A549 (cell line): ENCODE measurements at regions not wholly inside any gene's neighbourhood (a gene's known extent, or its start where the extent isn't known, plus 50 kb on each side); places are given as distances from the start of the nearest gene placed in this dataset.

ENCODE experiments used
- ATAC-seq, 2 experiments: fragments of 200-7000 bp in 1 of 2; fragments of >200 bp in 1 of 2; cut with Nextera tagmentation in 1 of 2; cut with Tn5 transposase in 1 of 2; 3 replicates each; pipeline versions ENCODE4 v1.8.0 to v1.9.1; 2018 to 2020; ENCODE audit warnings: mild to moderate bottlenecking in 1 of 2, moderate library complexity in 1 of 2
- CTCF ChIA-PET: fragments of 300-600 bp; sonication (Branson Sonifier 250); formaldehyde crosslinking; extraction: SDS; loops from one replicate; lab custom pipeline; 2021; ENCODE audit warnings: antibody characterized with exemption, inconsistent platforms; lab: Yijun Ruan, JAX
- POLR2A ChIA-PET: fragments of 350-600 bp; formaldehyde crosslinking; extraction: SDS; loops from one replicate; lab custom pipeline; 2021; ENCODE audit warnings: antibody characterized with exemption, inconsistent platforms; lab: Yijun Ruan, JAX
- DNase-seq, 2 experiments: peaks; one replicate each; pipeline versions ENCODE4 v3.0.0 to v3.0.0-alpha.2; 2011 to 2016; ENCODE audit warnings: low read depth in 1 of 2, low spot score in 1 of 2
- FAIRE-seq: peaks from 2 replicates; lab custom pipeline; 2011; peaks lifted over from hg19 to GRCh38; lab: Jason Lieb, UNC
- H3K27ac ChIP-seq, 2 experiments: fragments of >200 bp; sonication (Bioruptor Twin); formaldehyde crosslinking; 3 replicates each; pipeline ENCODE4 v1.5.1; 2016 to 2017
- H3K4me1 ChIP-seq: fragments of >200 bp; sonication (Bioruptor Twin); formaldehyde crosslinking; 3 replicates; pipeline ENCODE4 v1.6.1; 2016
- H3K4me2 ChIP-seq: fragments of >200 bp; sonication (Bioruptor Twin); formaldehyde crosslinking; 3 replicates; pipeline ENCODE4 v1.6.1; 2016
- H3K4me3 ChIP-seq: fragments of >200 bp; sonication (Bioruptor Twin); formaldehyde crosslinking; 3 replicates; pipeline ENCODE4 v1.5.1; 2016
- H3K9me3 ChIP-seq: fragments of >200 bp; sonication (Bioruptor Twin); formaldehyde crosslinking; 3 replicates; pipeline ENCODE4 v1.6.1; 2016
- BCL3 ChIP-seq: fragments of >200 bp; sonication (Bioruptor Twin); formaldehyde crosslinking; IDR thresholded peaks from 3 replicates; pipeline ENCODE4 v1.6.1; 2016
- CBX2 ChIP-seq: fragments of 200-600 bp; sonication (generic); IDR thresholded peaks from 2 replicates; pipeline ENCODE4 v1.6.1; 2016; ENCODE audit warnings: low read depth, mild to moderate bottlenecking, borderline replicate concordance
- CHD2 ChIP-seq: fragments of 150-350 bp; IDR thresholded peaks from 2 replicates; pipeline ENCODE4 v1.6.1; 2014; ENCODE audit warnings: low read length; ENCODE audit not compliant: partially characterized antibody
- CTCF ChIP-seq: fragments of >200 bp; sonication (Bioruptor Twin); formaldehyde crosslinking; IDR thresholded peaks from 3 replicates; pipeline ENCODE4 v1.5.1; 2016
- GATA3 ChIP-seq: IDR thresholded peaks from 2 replicates; pipeline ENCODE4 v1.6.1; 2012; ENCODE audit warnings: borderline replicate concordance
- HDAC2 ChIP-seq: fragments of 200-600 bp; sonication (generic); IDR thresholded peaks from 2 replicates; pipeline ENCODE4 v1.6.1; 2016
- HES2 ChIP-seq: fragments of >200 bp; sonication (Bioruptor Twin); formaldehyde crosslinking; IDR thresholded peaks from 2 replicates; pipeline ENCODE4 v1.6.1; 2016
- HEYL ChIP-seq: fragments of 250-450 bp; sonication (Bioruptor Pico); IDR thresholded peaks from 2 replicates; pipeline ENCODE4 v1.8.0; 2021; ENCODE audit warnings: mild to moderate bottlenecking, moderate library complexity
- HMGXB4 ChIP-seq: fragments of 250-450 bp; sonication (Bioruptor Pico); IDR thresholded peaks from 2 replicates; pipeline ENCODE4 v1.5.0; 2021; ENCODE audit warnings: mild to moderate bottlenecking, moderate library complexity, borderline replicate concordance
- JUNB ChIP-seq: fragments of >200 bp; sonication (Bioruptor Twin); formaldehyde crosslinking; IDR thresholded peaks from 2 replicates; pipeline ENCODE4 v1.6.1; 2016
- KDM1A ChIP-seq: fragments of 200-600 bp; sonication (generic); IDR thresholded peaks from 2 replicates; pipeline ENCODE4 v1.6.1; 2016; ENCODE audit warnings: low read depth, mild to moderate bottlenecking
- MYC ChIP-seq: IDR thresholded peaks from 2 replicates; pipeline ENCODE4 v1.6.1; 2012; ENCODE audit warnings: mild to moderate bottlenecking, inconsistent platforms, low read length, improper control_type of control experiment, borderline replicate concordance
- NPAS2 ChIP-seq: fragments of 250-450 bp; sonication (Bioruptor Pico); IDR thresholded peaks from 2 replicates; pipeline ENCODE4 v1.8.0; 2022; ENCODE audit warnings: mild to moderate bottlenecking, moderate library complexity, borderline replicate concordance
- NR3C1 ChIP-seq: fragments of >200 bp; sonication (Bioruptor Twin); formaldehyde crosslinking; IDR thresholded peaks from 3 replicates; pipeline ENCODE4 v1.6.1; 2017
- POLR2AphosphoS2 ChIP-seq: conservative IDR thresholded peaks from 2 replicates; pipeline ENCODE4 v1.6.1; 2012; ENCODE audit warnings: low read length, improper control_type of control experiment, inconsistent platforms
- RFX5 ChIP-seq: fragments of 450-650 bp; IDR thresholded peaks from 2 replicates; pipeline ENCODE4 v1.7.1; 2014; ENCODE audit warnings: antibody characterized with exemption, mild to moderate bottlenecking, moderate library complexity
- RNF2 ChIP-seq: fragments of 200-600 bp; sonication (generic); IDR thresholded peaks from 2 replicates; pipeline ENCODE4 v1.6.1; 2016; ENCODE audit warnings: low read depth, mild to moderate bottlenecking, antibody characterized with exemption, moderate library complexity, borderline replicate concordance
- SMC3 ChIP-seq: fragments of >200 bp; sonication (Bioruptor Twin); formaldehyde crosslinking; IDR thresholded peaks from 3 replicates; pipeline ENCODE4 v1.6.1; 2018; ENCODE audit warnings: inconsistent platforms
- TFCP2L1 ChIP-seq: fragments of 250-450 bp; sonication (Bioruptor Pico); IDR thresholded peaks from 2 replicates; pipeline ENCODE4 v1.5.0; 2021; ENCODE audit warnings: mild to moderate bottlenecking
- TP53 ChIP-seq: fragments of 250-450 bp; sonication (Bioruptor Pico); IDR thresholded peaks from 2 replicates; pipeline ENCODE4 v1.5.0; 2021; ENCODE audit warnings: mild to moderate bottlenecking, moderate library complexity
- ZNF302 ChIP-seq: fragments of 250-450 bp; sonication (Bioruptor Pico); IDR thresholded peaks from 2 replicates; pipeline ENCODE4 v1.9.0; 2021; ENCODE audit warnings: inconsistent platforms, mild to moderate bottlenecking, moderate library complexity
- WGBS: methylation state at CpG from one replicate; pipeline ENCODE4 v1.1.6; 2017; ENCODE audit errors: missing lambda C conversion rate; 5-methylcytosine and 5-hydroxymethylcytosine counted together

- peak; percentile 20 to 38; a peak in 3 of 6 replicates for ATAC-seq
- 0 out of 6 replicates have a peak overlapping the region, but pooled peaks of 1 of the 2 experiments have one; percentile 15 for H3K27ac ChIP-seq
- H3K4me2 ChIP-seq: no peak overlapping the region
- CTCF ChIA-PET: interaction anchor here (1.2 kb wide), 1 partner anchor 24 kb away, joined by 3 read pairs; no protein-coding TSS in a partner anchor
- no peak for DNase-seq
- peaks cover 7% of the 10 kb centered on the region; the same call in 1 of the 3 replicates for H3K4me1 ChIP-seq
- no peak overlapping the region for H3K4me3 ChIP-seq
- TF ChIP-seq POLR2AphosphoS2: no peak
- no peak for TF ChIP-seq BCL3
- TF ChIP-seq KDM1A: no peak
- no peak for TF ChIP-seq TP53 (CRISPR knock-in tag)
- TF ChIP-seq NR3C1: no peak
- TF ChIP-seq CHD2: no peak
- TF ChIP-seq JUNB: no peak
- no peak for TF ChIP-seq RNF2
- TF ChIP-seq TFCP2L1 (CRISPR knock-in tag): no peak
- no peak for TF ChIP-seq HES2
- TF ChIP-seq HDAC2: no peak
- no peak for TF ChIP-seq HEYL (CRISPR knock-in tag)
- FAIRE-seq: no peak
- 91% methylated on average over 4 of the region's 12 CpGs for WGBS
- POLR2A ChIA-PET: no interaction called here
- no peaks in the 10 kb centered on the region for H3K9me3 ChIP-seq
These were observed 109.5 kb upstream of the CIBAR2 start for GRCh38 chr16:85221771-85222154.

- peak in 1 of 2 experiments; percentile 6; a peak in 2 of 6 replicates for ATAC-seq
- TF ChIP-seq HMGXB4 (no peak), RFX5 (no peak), MYC (no peak), CBX2 (no peak), ZNF302 (no peak), SMC3 (no peak), HDAC2 (no peak), RNF2 (no peak), GATA3 (no peak), HEYL (CRISPR knock-in tag) (no peak), CHD2 (no peak), CTCF (no peak), NPAS2 (CRISPR knock-in tag) (no peak)
- TF ChIP-seq, all 56 proteins: peak for 0
- Histone ChIP-seq H3K4me3 (no peak overlapping the region), H3K27ac (no peak overlapping the region), H3K9me3 (no peaks in the 10 kb centered on the region), H3K4me2 (no peak overlapping the region), H3K4me1 (peaks cover 7% of the 10 kb centered on the region; the same call in 1 of the 3 replicates)
- CTCF ChIA-PET: interaction anchor here (1.2 kb wide), 1 partner anchor 24 kb away, joined by 3 read pairs; no protein-coding TSS in a partner anchor
- DNase-seq (no peak), FAIRE-seq (no peak)
- 86% methylated on average over 20 of the region's 23 CpGs for WGBS
- POLR2A ChIA-PET: no interaction called here
These were observed 110.0 kb upstream of the CIBAR2 start for GRCh38 chr16:85222155-85222863.
